ENCODE measurements at regions not wholly inside any gene's neighbourhood (a gene's known extent, or its start where the extent isn't known, plus 50 kb on each side); places are given as distances from the start of the nearest gene placed in this dataset.

- WGBS, 2 experiments (ENCODE audit: extremely low coverage in 2 of 2, insufficient read length in 1 of 2), result 0% methylated on average over 1 of the region's 5 CpGs; no CpG with 5 or more reads in 1 of the 2 experiments
- H3K4me3 ChIP-seq (ENCODE audit: insufficient read depth, low read depth, low read length), result no peak overlapping the region
- no peaks in the 10 kb centered on the region for H3K36me3 ChIP-seq (ENCODE audit: control insufficient read depth, insufficient read depth, low read length)
- H2AK9ac ChIP-seq (replicated peaks; ENCODE audit: low read depth, low read length, poor library complexity), result no peak overlapping the region
- no peak overlapping the region for H2BK15ac ChIP-seq (ENCODE audit: low read depth, low read length)
- H4K91ac ChIP-seq (ENCODE audit: insufficient read depth, low read depth, low read length), result no peak overlapping the region
- no peak overlapping the region for H3K56ac ChIP-seq (ENCODE audit: extremely low read depth, insufficient read depth, low read length)
- H2BK20ac ChIP-seq (ENCODE audit: low read depth, low read length), result no peak overlapping the region
- intact Hi-C loops (cut with micrococcal nuclease) (loop anchor here (1.0 to 10.0 kb wide), 4 partner anchors 47 to 265 kb away; partner anchors contain the start of gene ELOVL5), dilution Hi-C loops (cut with HindIII; ENCODE audit: low sequenced_read_pairs, unreplicated experiment) (no loop called here), in situ Hi-C loops (cut with MboI; ENCODE audit: low sequenced_read_pairs) (no loop called here)
- H2BK120ac ChIP-seq (ENCODE audit: low read depth, low read length), result no peak overlapping the region
- CTCF ChIA-PET, result interaction anchor here (1.1 to 1.5 kb wide), 2 partner anchors 54 to 266 kb away, joined by 3 to 6 read pairs; no protein-coding TSS in a partner anchor
- H3K4ac ChIP-seq (ENCODE audit: low read depth, low read length), result no peak overlapping the region
- H2AFZ ChIP-seq (replicated peaks; ENCODE audit: low read length, poor library complexity), result no peak overlapping the region
- no peaks in the 10 kb centered on the region for H3K27me3 ChIP-seq (ENCODE audit: control insufficient read depth, insufficient read depth, low read length)
- H3K27ac ChIP-seq (ENCODE audit: insufficient read depth, low read length), result no peak overlapping the region
- no peaks in the 10 kb centered on the region for H4K20me1 ChIP-seq (ENCODE audit: insufficient read depth, low read length)
- no peak overlapping the region for H2BK5ac ChIP-seq (ENCODE audit: low read depth, low read length, poor library complexity, severe bottlenecking)
- peak; percentile 91 for DNase-seq
- no TSS peak for BruUV-seq (replicated peaks)
- H2AK5ac ChIP-seq (ENCODE audit: low read depth, low read length), result peak overlapping the region; percentile 21; the same call in 1 of the 2 replicates
- peak; percentile 90 for ATAC-seq (ENCODE audit: low read depth)
- no peaks in the 10 kb centered on the region for H3K9me3 ChIP-seq (ENCODE audit: control insufficient read depth, insufficient read depth, low read length)
- 0 out of 2 replicates have a peak, but pooled peaks cover 2% of the 10 kb centered on the region for H3K9me1 ChIP-seq (ENCODE audit: insufficient read depth, low read length)
- POLR2A ChIA-PET (ENCODE audit: unreplicated experiment), result no interaction called here
- no peak overlapping the region; the same call in 1 of the 2 replicates for H3K18ac ChIP-seq (ENCODE audit: low read depth, low read length)
- H3K79me1 ChIP-seq (ENCODE audit: low read depth in 1 of 2, low read length in 2 of 2), result no peaks in the 10 kb centered on the region
- no peak overlapping the region; the same call in 1 of the 2 replicates for H4K5ac ChIP-seq (ENCODE audit: low read depth, low read length)
- peak overlapping the region; percentile 15; the same call in 1 of the 2 replicates for H3K4me2 ChIP-seq (ENCODE audit: low read depth, low read length)
- peak overlapping the region; percentile 16; the same call in 1 of the 2 replicates for H3K9ac ChIP-seq (ENCODE audit: low read depth, low read length)
- no peak overlapping the region for H3K23ac ChIP-seq (ENCODE audit: low read depth, low read length)
- peaks cover 10% of the 10 kb centered on the region for H3K4me1 ChIP-seq (ENCODE audit: control insufficient read depth, insufficient read depth, low read length)
- H4K8ac ChIP-seq (ENCODE audit: low read depth in 2 of 2, low read length in 2 of 2), result no peak overlapping the region
- H3K14ac ChIP-seq (replicated peaks; ENCODE audit: low read depth, low read length), result no peak overlapping the region
- no peak for TF ChIP-seq MXI1 (IDR thresholded peaks at IDR 0.05; ENCODE audit: borderline replicate concordance, low read depth, low read length)
- no peak for TF ChIP-seq USF2 (IDR thresholded peaks at IDR 0.05; ENCODE audit: low read depth, low read length)
- TF ChIP-seq CTCF (conservative IDR thresholded peaks at IDR 0.05; ENCODE audit: low read depth, low read length), result peak; percentile 93
- TF ChIP-seq NFE2L2 (IDR thresholded peaks at IDR 0.05; ENCODE audit: low read depth, low read length), result peak; percentile 63
- TF ChIP-seq RCOR1 (IDR thresholded peaks at IDR 0.05; ENCODE audit: insufficient replicate concordance, low read length), result no peak
- TF ChIP-seq RFX5 (IDR thresholded peaks at IDR 0.05; ENCODE audit: low read depth, low read length), result no peak
- no peak for TF ChIP-seq POLR2A (IDR thresholded peaks at IDR 0.05; ENCODE audit: low read depth, low read length)
- no peak for TF ChIP-seq ELK1 (IDR thresholded peaks at IDR 0.05; ENCODE audit: borderline replicate concordance, low read depth, low read length)
- peak; percentile 84 for TF ChIP-seq SMC3 (IDR thresholded peaks at IDR 0.05; ENCODE audit: low read depth, low read length)
- peak; percentile 91 for TF ChIP-seq FOS (IDR thresholded peaks at IDR 0.05; ENCODE audit: low read depth, low read length)
- TF ChIP-seq MAFK (IDR thresholded peaks at IDR 0.05; ENCODE audit: low read depth, low read length), result peak; percentile 46; the same call in 1 of the 2 replicates
- 0 out of 2 replicates have a peak, but pooled peaks have one; percentile 49 for TF ChIP-seq CEBPB (IDR thresholded peaks at IDR 0.05; ENCODE audit: low read depth, low read length)
- no peak for TF ChIP-seq CHD1 (IDR thresholded peaks at IDR 0.05; ENCODE audit: low read depth, low read length)
- no peak for TF ChIP-seq MAZ (IDR thresholded peaks at IDR 0.05; ENCODE audit: borderline replicate concordance, low read depth, low read length)
- peak; percentile 83 for TF ChIP-seq RAD21 (IDR thresholded peaks at IDR 0.05; ENCODE audit: low read length)
Observed at GRCh38 chr6:53437557-53438202, 88.9 kb upstream of the ELOVL5 start.
